ENCODE measurements at regions not wholly inside any gene's neighbourhood (a gene's known extent, or its start where the extent isn't known, plus 50 kb on each side); places are given as distances from the start of the nearest gene placed in this dataset.

DNA sequence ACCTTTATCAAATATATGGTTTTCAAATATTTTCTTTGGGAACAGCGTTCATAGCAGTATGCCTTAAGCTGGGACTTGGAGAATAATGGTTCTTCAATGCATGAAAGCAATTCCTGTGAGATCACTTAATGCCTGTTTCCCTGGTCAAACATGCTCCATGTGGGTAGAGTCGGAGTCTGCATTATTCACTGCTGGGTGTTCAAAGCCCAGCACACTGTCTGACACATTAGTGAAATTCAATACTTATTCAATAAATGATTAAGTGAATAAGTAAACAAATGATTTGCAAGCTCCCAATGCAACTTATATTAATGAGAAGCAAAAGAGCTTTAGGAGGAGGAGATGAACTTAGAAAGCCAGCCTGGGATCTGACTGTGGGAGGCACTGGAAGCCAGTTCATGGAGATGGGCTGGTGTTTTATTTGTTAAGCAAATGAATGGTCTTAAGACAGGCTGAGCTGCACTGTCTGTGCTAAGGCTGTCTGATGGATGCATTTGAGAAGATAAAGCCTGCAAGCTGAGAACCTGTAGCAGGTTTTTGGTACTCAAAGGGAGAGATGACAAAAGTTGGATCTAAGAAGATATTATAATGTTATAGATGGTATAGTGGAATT lies 490.8 kb downstream of the MCTP2 start:
- TF ChIP-seq, protein P1, sequence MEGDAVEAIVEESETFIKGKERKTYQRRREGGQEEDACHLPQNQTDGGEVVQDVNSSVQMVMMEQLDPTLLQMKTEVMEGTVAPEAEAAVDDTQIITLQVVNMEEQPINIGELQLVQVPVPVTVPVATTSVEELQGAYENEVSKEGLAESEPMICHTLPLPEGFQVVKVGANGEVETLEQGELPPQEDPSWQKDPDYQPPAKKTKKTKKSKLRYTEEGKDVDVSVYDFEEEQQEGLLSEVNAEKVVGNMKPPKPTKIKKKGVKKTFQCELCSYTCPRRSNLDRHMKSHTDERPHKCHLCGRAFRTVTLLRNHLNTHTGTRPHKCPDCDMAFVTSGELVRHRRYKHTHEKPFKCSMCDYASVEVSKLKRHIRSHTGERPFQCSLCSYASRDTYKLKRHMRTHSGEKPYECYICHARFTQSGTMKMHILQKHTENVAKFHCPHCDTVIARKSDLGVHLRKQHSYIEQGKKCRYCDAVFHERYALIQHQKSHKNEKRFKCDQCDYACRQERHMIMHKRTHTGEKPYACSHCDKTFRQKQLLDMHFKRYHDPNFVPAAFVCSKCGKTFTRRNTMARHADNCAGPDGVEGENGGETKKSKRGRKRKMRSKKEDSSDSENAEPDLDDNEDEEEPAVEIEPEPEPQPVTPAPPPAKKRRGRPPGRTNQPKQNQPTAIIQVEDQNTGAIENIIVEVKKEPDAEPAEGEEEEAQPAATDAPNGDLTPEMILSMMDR (IDR thresholded peaks at IDR 0.05; ENCODE audit: low read length), result no peak
- TF ChIP-seq EZH2 (IDR thresholded peaks at IDR 0.05; ENCODE audit: borderline replicate concordance, low read length), result no peak
